Astrocyte (in vitro differentiated cells and primary cell): ENCODE measurements at regions not wholly inside any gene's neighbourhood (a gene's known extent, or its start where the extent isn't known, plus 50 kb on each side); places are given as distances from the start of the nearest gene placed in this dataset.

Source experiments
- DNase-seq: peaks from one replicate; pipeline ENCODE4 v3.0.0-alpha.2; 2010; ENCODE audit warnings: low read depth
- FAIRE-seq: peaks from 2 replicates; lab custom pipeline; 2011; peaks lifted over from hg19 to GRCh38; lab: Jason Lieb, UNC
- H2AFZ ChIP-seq: 2 replicates; pipeline ENCODE4 v1.6.0; 2012; ENCODE audit warnings: low read depth, low read length, inconsistent platforms
- H3K27ac ChIP-seq: 2 replicates; pipeline ENCODE4 v1.5.1; 2011; ENCODE audit warnings: low read depth, low read length, inconsistent platforms
- H3K27me3 ChIP-seq: 2 replicates; pipeline ENCODE4 v1.6.0; 2011; ENCODE audit warnings: low read length, inconsistent platforms; ENCODE audit not compliant: insufficient read depth
- H3K36me3 ChIP-seq: 2 replicates; pipeline ENCODE4 v1.5.1; 2011; ENCODE audit warnings: low read length, inconsistent platforms; ENCODE audit not compliant: insufficient read depth
- H3K4me1 ChIP-seq: 2 replicates; pipeline ENCODE4 v1.5.1; 2011; ENCODE audit warnings: low read length, inconsistent platforms; ENCODE audit not compliant: insufficient read depth
- H3K4me2 ChIP-seq: 2 replicates; pipeline ENCODE4 v1.6.0; 2012; ENCODE audit warnings: low read length, inconsistent platforms
- H3K4me3 ChIP-seq: 2 replicates; pipeline ENCODE4 v1.5.1; 2011; ENCODE audit warnings: low read depth, mild to moderate bottlenecking, low read length, inconsistent platforms; ENCODE audit not compliant: insufficient read depth
- H3K79me2 ChIP-seq: 2 replicates; pipeline ENCODE4 v1.6.0; 2012; ENCODE audit warnings: mild to moderate bottlenecking, low read length, inconsistent platforms; ENCODE audit not compliant: insufficient read depth
- H3K9ac ChIP-seq: 2 replicates; pipeline ENCODE4 v1.6.0; 2012; ENCODE audit warnings: mild to moderate bottlenecking, low read length, inconsistent platforms
- H3K9me3 ChIP-seq: 2 replicates; pipeline ENCODE4 v1.5.1; 2012; ENCODE audit warnings: low read depth, mild to moderate bottlenecking, low read length, inconsistent platforms; ENCODE audit not compliant: insufficient read depth
- H4K20me1 ChIP-seq: 2 replicates; pipeline ENCODE4 v1.6.0; 2012; ENCODE audit warnings: low read length, inconsistent platforms; ENCODE audit not compliant: insufficient read depth
- H3K27ac Mint-ChIP-seq: one replicate; pipeline ENCODE4 v1.8.0; 2021; ENCODE audit warnings: mild to moderate bottlenecking, mixed read lengths; ENCODE audit not compliant: unreplicated experiment
- H3K27me3 Mint-ChIP-seq: one replicate; pipeline ENCODE4 v1.8.0; 2021; ENCODE audit warnings: low read depth, mixed read lengths; ENCODE audit not compliant: unreplicated experiment
- H3K36me3 Mint-ChIP-seq: one replicate; pipeline ENCODE4 v1.8.0; 2021; ENCODE audit warnings: low read depth, mixed read lengths; ENCODE audit not compliant: unreplicated experiment
- H3K4me1 Mint-ChIP-seq: one replicate; pipeline ENCODE4 v1.8.0; 2021; ENCODE audit warnings: low read depth, mixed read lengths; ENCODE audit not compliant: unreplicated experiment
- H3K4me3 Mint-ChIP-seq: one replicate; pipeline ENCODE4 v1.8.0; 2021; ENCODE audit warnings: mild to moderate bottlenecking, moderate library complexity, mixed read lengths; ENCODE audit not compliant: unreplicated experiment
- H3K9me3 Mint-ChIP-seq: one replicate; pipeline ENCODE4 v1.8.0; 2021; ENCODE audit warnings: mild to moderate bottlenecking, mixed read lengths; ENCODE audit not compliant: unreplicated experiment
- EZH2 ChIP-seq: IDR thresholded peaks from 2 replicates; pipeline ENCODE4 v1.6.1; 2012; ENCODE audit warnings: mild to moderate bottlenecking, low read length, inconsistent platforms; ENCODE audit not compliant: insufficient read depth
- TF ChIP-seq, protein P1 (sequence below): IDR thresholded peaks from 2 replicates; pipeline ENCODE4 v1.5.1; 2011; ENCODE audit warnings: low read depth, mild to moderate bottlenecking, inconsistent platforms, low read length, moderate library complexity; ENCODE audit not compliant: insufficient read depth

DNA sequence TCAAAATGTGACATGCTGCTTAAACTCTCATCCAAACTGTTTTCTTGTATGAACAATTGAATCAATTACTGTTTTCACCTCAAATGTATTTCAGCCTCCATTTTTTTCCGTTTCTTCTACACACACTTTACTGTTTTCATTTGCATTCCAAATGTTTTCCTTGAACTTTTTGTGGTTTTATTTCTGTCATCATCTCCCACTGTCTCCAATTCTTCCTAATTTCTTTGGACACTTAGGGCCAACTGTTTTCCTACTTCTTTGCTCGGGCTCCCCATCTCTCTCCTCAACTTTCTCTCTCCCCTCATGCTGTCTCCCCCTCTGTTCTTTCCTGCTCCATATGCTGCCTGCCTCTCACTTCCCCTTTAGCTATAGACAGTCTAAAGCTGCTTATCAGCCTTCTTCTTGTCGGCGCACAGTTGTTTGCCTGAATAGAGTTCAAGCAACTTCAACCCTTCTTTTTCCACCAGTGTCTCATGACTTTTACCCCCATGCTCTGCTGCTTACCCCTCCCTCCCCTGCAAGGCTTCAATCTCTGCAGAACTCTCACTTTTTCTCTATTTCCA lies 443.4 kb downstream of the DTWD2 start:
- Histone ChIP-seq H3K4me3 (no peak overlapping the region), H3K9me3 (no peaks in the 10 kb centered on the region), H3K27ac (no peak overlapping the region), H3K4me1 (peaks cover 4% of the 10 kb centered on the region), H3K27me3 (no peaks in the 10 kb centered on the region), H3K4me2 (no peak overlapping the region), H3K36me3 (no peaks in the 10 kb centered on the region), H3K9ac (no peak overlapping the region), H3K79me2 (no peaks in the 10 kb centered on the region), H2AFZ (no peak overlapping the region), H4K20me1 (no peaks in the 10 kb centered on the region)
- no peaks in the 10 kb centered on the region for H3K27me3 Mint-ChIP-seq
- peaks cover 15% of the 10 kb centered on the region for H3K4me1 Mint-ChIP-seq
- no peak for DNase-seq
- H3K9me3 Mint-ChIP-seq: peaks cover 3% of the 10 kb centered on the region
- TF ChIP-seq, protein P1, sequence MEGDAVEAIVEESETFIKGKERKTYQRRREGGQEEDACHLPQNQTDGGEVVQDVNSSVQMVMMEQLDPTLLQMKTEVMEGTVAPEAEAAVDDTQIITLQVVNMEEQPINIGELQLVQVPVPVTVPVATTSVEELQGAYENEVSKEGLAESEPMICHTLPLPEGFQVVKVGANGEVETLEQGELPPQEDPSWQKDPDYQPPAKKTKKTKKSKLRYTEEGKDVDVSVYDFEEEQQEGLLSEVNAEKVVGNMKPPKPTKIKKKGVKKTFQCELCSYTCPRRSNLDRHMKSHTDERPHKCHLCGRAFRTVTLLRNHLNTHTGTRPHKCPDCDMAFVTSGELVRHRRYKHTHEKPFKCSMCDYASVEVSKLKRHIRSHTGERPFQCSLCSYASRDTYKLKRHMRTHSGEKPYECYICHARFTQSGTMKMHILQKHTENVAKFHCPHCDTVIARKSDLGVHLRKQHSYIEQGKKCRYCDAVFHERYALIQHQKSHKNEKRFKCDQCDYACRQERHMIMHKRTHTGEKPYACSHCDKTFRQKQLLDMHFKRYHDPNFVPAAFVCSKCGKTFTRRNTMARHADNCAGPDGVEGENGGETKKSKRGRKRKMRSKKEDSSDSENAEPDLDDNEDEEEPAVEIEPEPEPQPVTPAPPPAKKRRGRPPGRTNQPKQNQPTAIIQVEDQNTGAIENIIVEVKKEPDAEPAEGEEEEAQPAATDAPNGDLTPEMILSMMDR: no peak
- no peak for TF ChIP-seq EZH2
- no peak for FAIRE-seq
- H3K36me3 Mint-ChIP-seq: no peaks in the 10 kb centered on the region
- H3K4me3 Mint-ChIP-seq: no peak overlapping the region
- H3K27ac Mint-ChIP-seq: no peak overlapping the region

DNA sequence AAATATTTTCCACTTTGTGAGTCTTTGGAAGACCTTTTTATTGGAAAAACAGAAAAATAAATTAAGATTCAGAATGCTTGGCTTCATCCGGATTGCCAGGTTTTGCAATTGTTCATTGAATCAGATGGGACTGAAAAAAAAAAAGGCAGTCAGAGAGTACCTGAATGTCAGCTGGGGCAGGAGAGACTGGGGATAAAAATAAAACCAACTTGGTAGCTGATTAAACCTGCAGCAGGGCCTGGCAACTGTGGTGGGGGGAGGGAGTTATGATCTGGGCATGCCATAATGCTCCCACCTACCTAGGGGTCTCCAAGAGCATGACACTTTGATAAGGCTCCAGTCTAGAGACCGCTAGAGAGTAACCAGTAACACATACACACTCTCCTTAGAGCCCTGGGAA lies 454.4 kb downstream of the DTWD2 start:
- no peaks in the 10 kb centered on the region for H3K36me3 ChIP-seq
- Mint-ChIP-seq H3K36me3 (no peaks in the 10 kb centered on the region), H3K27me3 (no peaks in the 10 kb centered on the region), H3K4me3 (no peak overlapping the region), H3K9me3 (no peaks in the 10 kb centered on the region), H3K27ac (no peak overlapping the region), H3K4me1 (peaks cover 11% of the 10 kb centered on the region)
- H3K4me3 ChIP-seq: no peak overlapping the region
- H3K27ac ChIP-seq: no peak overlapping the region
- no peaks in the 10 kb centered on the region for H3K27me3 ChIP-seq
- no peak overlapping the region for H3K4me2 ChIP-seq
- H3K9ac ChIP-seq: no peak overlapping the region
- TF ChIP-seq, protein P1: no peak
- no peak for TF ChIP-seq EZH2
- no peaks in the 10 kb centered on the region for H4K20me1 ChIP-seq
- H3K4me1 ChIP-seq: no peaks in the 10 kb centered on the region
- H3K9me3 ChIP-seq: no peaks in the 10 kb centered on the region
- no peak overlapping the region for H2AFZ ChIP-seq
- FAIRE-seq (no peak), DNase-seq (no peak)
- H3K79me2 ChIP-seq: no peaks in the 10 kb centered on the region

DNA sequence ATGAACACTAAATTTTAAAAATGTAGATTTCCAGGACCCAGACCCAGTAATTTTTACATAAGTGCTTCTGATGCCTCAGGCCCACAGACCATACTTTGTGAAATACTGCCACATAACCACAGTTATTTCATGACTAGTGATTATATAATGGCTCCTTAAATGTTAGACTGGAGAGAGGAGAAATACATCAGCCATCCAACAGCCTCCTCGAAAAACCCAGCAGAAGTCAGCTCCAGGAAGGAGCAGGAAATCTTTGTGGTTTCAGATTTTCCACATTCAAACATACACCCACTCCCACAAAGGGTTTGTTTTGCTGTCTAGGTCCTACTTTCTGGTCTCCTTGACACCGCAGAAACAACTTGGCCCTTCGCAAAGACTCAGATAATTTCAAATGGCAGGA lies 455.2 kb downstream of the DTWD2 start:
- Mint-ChIP-seq H3K9me3 (no peaks in the 10 kb centered on the region), H3K4me3 (no peak overlapping the region), H3K4me1 (peaks cover 11% of the 10 kb centered on the region), H3K27ac (peak overlapping the region; percentile 48), H3K27me3 (no peaks in the 10 kb centered on the region), H3K36me3 (no peaks in the 10 kb centered on the region)
- Histone ChIP-seq H3K9me3 (no peaks in the 10 kb centered on the region), H3K4me2 (no peak overlapping the region), H3K27me3 (no peaks in the 10 kb centered on the region), H3K27ac (no peak overlapping the region), H3K4me3 (no peak overlapping the region), H3K9ac (no peak overlapping the region), H3K79me2 (no peaks in the 10 kb centered on the region), H4K20me1 (no peaks in the 10 kb centered on the region), H3K36me3 (no peaks in the 10 kb centered on the region), H2AFZ (no peak overlapping the region), H3K4me1 (no peaks in the 10 kb centered on the region)
- TF ChIP-seq EZH2: no peak
- TF ChIP-seq, protein P1: no peak
- FAIRE-seq (no peak), DNase-seq (peak; percentile 8)
